H1 (cell line): ENCODE measurements at regions not wholly inside any gene's neighbourhood (a gene's known extent, or its start where the extent isn't known, plus 50 kb on each side); places are given as distances from the start of the nearest gene placed in this dataset.
A peak's percentile ranks its signal among the peaks of the same experiment; 100 is the strongest.

ENCODE experiments used
- CTCF ChIA-PET: fragments of 300-600 bp; sonication (Branson Sonifier 250); formaldehyde crosslinking; loops from one replicate; lab custom pipeline; 2021; ENCODE audit not compliant: partially characterized antibody; lab: Charles Lee
- POLR2A ChIA-PET: fragments of 300-600 bp; sonication (Branson Sonifier 250); formaldehyde crosslinking; loops from one replicate; lab custom pipeline; 2021; ENCODE audit warnings: inconsistent platforms; ENCODE audit not compliant: partially characterized antibody; lab: Charles Lee
- DNase-seq, 2 experiments: peaks; one replicate each; pipeline versions ENCODE4 v3.0.0 to v3.0.0-alpha.2; 2010 to 2022; ENCODE audit warnings: low spot score in 2 of 2, low read depth in 1 of 2, mixed read lengths in 1 of 2
- FAIRE-seq: peaks from 2 replicates; lab custom pipeline; 2011; peaks lifted over from hg19 to GRCh38; lab: Jason Lieb, UNC
- H2AFZ ChIP-seq: 2 replicates; pipeline ENCODE4 v1.8.1; 2012; ENCODE audit warnings: low read length, inconsistent platforms
- H2AK5ac ChIP-seq: 2 replicates; pipeline ENCODE4 v1.6.1; 2013; ENCODE audit warnings: low read depth, low read length
- H2BK120ac ChIP-seq: replicated peaks from 2 replicates; pipeline ENCODE3; 2013; ENCODE audit warnings: low read depth, low read length, inconsistent platforms
- H2BK12ac ChIP-seq: 2 replicates; pipeline ENCODE4 v1.6.1; 2013; ENCODE audit warnings: low read depth, low read length
- H2BK15ac ChIP-seq: 2 replicates; pipeline ENCODE4 v1.6.1; 2013; ENCODE audit warnings: low read length
- H2BK20ac ChIP-seq: 2 replicates; pipeline ENCODE4 v1.6.1; 2013; ENCODE audit warnings: low read length
- H2BK5ac ChIP-seq: 2 replicates; pipeline ENCODE4 v1.6.1; 2013; ENCODE audit warnings: low read depth, low read length
- H3K14ac ChIP-seq: 2 replicates; pipeline ENCODE4 v1.6.1; 2013; ENCODE audit warnings: inconsistent platforms; ENCODE audit not compliant: insufficient read length
- H3K18ac ChIP-seq: 2 replicates; pipeline ENCODE4 v1.6.1; 2013; ENCODE audit warnings: low read length; ENCODE audit errors: extremely low read depth
- H3K23ac ChIP-seq: 2 replicates; pipeline ENCODE4 v1.6.1; 2013; ENCODE audit warnings: inconsistent platforms; ENCODE audit not compliant: insufficient read length
- H3K23me2 ChIP-seq: 2 replicates; pipeline ENCODE4 v1.6.1; 2013; ENCODE audit warnings: low read depth, low read length
- H3K27ac ChIP-seq: 2 replicates; pipeline ENCODE4 v1.6.1; 2011; ENCODE audit warnings: low read depth, low read length, inconsistent platforms
- H3K27me3 ChIP-seq, 4 experiments: replicated peaks in 1 of 4; 1 replicate in 1 of 4; 2 replicates in 3 of 4; pipeline versions ENCODE4 v1.6.1 to v1.8.1; 2011 to 2013; ENCODE audit warnings: low read length in 3 of 4, mild to moderate bottlenecking in 3 of 4, inconsistent platforms in 2 of 4, mixed read lengths in 2 of 4, moderate library complexity in 1 of 4; ENCODE audit not compliant: control insufficient read depth in 3 of 4, insufficient read depth in 3 of 4; ENCODE audit errors: extremely low read depth in 1 of 4
- H3K36me3 ChIP-seq, 4 experiments: 2 replicates each; pipeline versions ENCODE4 v1.6.1 to v1.8.1; 2011 to 2013; ENCODE audit warnings: mild to moderate bottlenecking in 4 of 4, low read length in 3 of 4, moderate library complexity in 2 of 4, control low read depth in 1 of 4, inconsistent platforms in 1 of 4; ENCODE audit not compliant: insufficient read depth in 4 of 4, control insufficient read depth in 2 of 4
- H3K4ac ChIP-seq: replicated peaks from 2 replicates; pipeline ENCODE3; 2013; ENCODE audit warnings: low read length, low read depth, mixed read lengths, inconsistent platforms; ENCODE audit not compliant: insufficient read length
- H3K4me1 ChIP-seq, 4 experiments: replicated peaks in 1 of 4; 1 replicate in 1 of 4; 2 replicates in 3 of 4; pipeline versions ENCODE4 v1.6.1 to v1.8.1; 2011 to 2013; ENCODE audit warnings: low read length in 3 of 4, inconsistent platforms in 2 of 4, mixed read lengths in 1 of 4; ENCODE audit not compliant: insufficient read depth in 4 of 4, control insufficient read depth in 3 of 4
- H3K4me2 ChIP-seq, 2 experiments: 2 replicates each; pipeline versions ENCODE4 v1.6.1 to v1.8.1; 2011 to 2013; ENCODE audit warnings: low read depth in 2 of 2, low read length in 2 of 2, control low read depth in 1 of 2, inconsistent platforms in 1 of 2, mild to moderate bottlenecking in 1 of 2; ENCODE audit not compliant: insufficient read depth in 1 of 2
- H3K4me3 ChIP-seq, 4 experiments: fragments of 200-600, 300-600 bp in 1 of 4; sonication (generic), shearing (Covaris generic), sonication (Bioruptor Twin) in 1 of 4; 2 replicates each; pipeline versions ENCODE4 v1.5.1 to v1.8.1; 2011 to 2016; ENCODE audit warnings: low read length in 4 of 4, low read depth in 3 of 4, control low read depth in 2 of 4, inconsistent platforms in 2 of 4, mild to moderate bottlenecking in 2 of 4, mixed read lengths in 1 of 4, moderate library complexity in 1 of 4; ENCODE audit not compliant: insufficient read depth in 2 of 4; ENCODE audit errors: extremely low read depth in 1 of 4
- H3K56ac ChIP-seq: replicated peaks from 2 replicates; pipeline ENCODE3; 2013; ENCODE audit warnings: low read depth, mild to moderate bottlenecking, mixed read lengths, low read length, inconsistent platforms; ENCODE audit not compliant: insufficient read length
- H3K79me1 ChIP-seq: 2 replicates; pipeline ENCODE4 v1.6.1; 2013; ENCODE audit warnings: low read depth, low read length, control low read depth
- H3K79me2 ChIP-seq, 2 experiments: 2 replicates each; pipeline versions ENCODE4 v1.6.1 to v1.8.1; 2012 to 2013; ENCODE audit warnings: low read length in 2 of 2, mild to moderate bottlenecking in 2 of 2, inconsistent platforms in 1 of 2; ENCODE audit not compliant: insufficient read depth in 2 of 2, control insufficient read depth in 1 of 2
- H3K9ac ChIP-seq, 4 experiments: replicated peaks in 1 of 4; 1 replicate in 1 of 4; 2 replicates in 3 of 4; pipeline versions ENCODE4 v1.6.1 to v1.8.1; 2011 to 2013; ENCODE audit warnings: low read depth in 3 of 4, low read length in 3 of 4, control low read depth in 2 of 4, mild to moderate bottlenecking in 2 of 4, moderate library complexity in 2 of 4, inconsistent platforms in 1 of 4; ENCODE audit errors: extremely low read depth in 1 of 4
- H3K9me3 ChIP-seq, 2 experiments: 2 replicates each; pipeline versions ENCODE4 v1.6.1 to v1.8.1; 2012 to 2013; ENCODE audit warnings: mild to moderate bottlenecking in 2 of 2, moderate library complexity in 2 of 2, control low read depth in 1 of 2, inconsistent platforms in 1 of 2, low read depth in 1 of 2, low read length in 1 of 2, mixed read lengths in 1 of 2; ENCODE audit not compliant: insufficient read depth in 2 of 2
- H4K20me1 ChIP-seq, 2 experiments: replicated peaks in 1 of 2; 2 replicates each; pipeline versions ENCODE3 to v1.8.1; 2011 to 2013; ENCODE audit warnings: inconsistent platforms in 2 of 2, low read length in 2 of 2, mild to moderate bottlenecking in 1 of 2; ENCODE audit not compliant: insufficient read depth in 2 of 2, control insufficient read depth in 1 of 2
- H4K5ac ChIP-seq: 2 replicates; pipeline ENCODE4 v1.6.1; 2013; ENCODE audit warnings: low read length, low read depth, mixed read lengths, inconsistent platforms; ENCODE audit not compliant: insufficient read length
- H4K8ac ChIP-seq: 2 replicates; pipeline ENCODE4 v1.8.0; 2013; ENCODE audit warnings: mild to moderate bottlenecking, moderate library complexity, low read length, inconsistent platforms; ENCODE audit not compliant: insufficient read depth; ENCODE audit errors: extremely low read depth
- H4K91ac ChIP-seq: replicated peaks from 2 replicates; pipeline ENCODE3; 2013; ENCODE audit warnings: low read length, mixed read lengths, inconsistent platforms; ENCODE audit not compliant: insufficient read length
- ASH2L ChIP-seq: fragments of 200-600, 300-600 bp; sonication (generic); IDR thresholded peaks from one replicate; pipeline ENCODE4 v1.7.1; 2017; ENCODE audit warnings: low read length
- CEBPB ChIP-seq: IDR thresholded peaks from 2 replicates; pipeline ENCODE4 v1.6.1; 2012; ENCODE audit warnings: low read depth, low read length
- E2F6 ChIP-seq: IDR thresholded peaks from 2 replicates; pipeline ENCODE4 v1.6.1; 2012; ENCODE audit warnings: inconsistent platforms
- JUND ChIP-seq: IDR thresholded peaks from 2 replicates; pipeline ENCODE4 v1.6.1; 2011; ENCODE audit warnings: mild to moderate bottlenecking, improper control_type of control experiment, low read length
- KDM4A ChIP-seq: IDR thresholded peaks from one replicate; pipeline ENCODE4 v1.7.1; 2012; ENCODE audit warnings: low read depth, mild to moderate bottlenecking, moderate library complexity, low read length, inconsistent platforms; ENCODE audit not compliant: severe bottlenecking
- POLR2A ChIP-seq, 2 experiments: IDR thresholded peaks; 1 replicate in 1 of 2; 2 replicates in 1 of 2; pipeline ENCODE4 v1.6.1; 2011; ENCODE audit warnings: low read depth in 2 of 2, low read length in 2 of 2, mild to moderate bottlenecking in 2 of 2; ENCODE audit errors: control extremely low read depth in 1 of 2
- RNF2 ChIP-seq: fragments of 200-900, 300-1000 bp; sonication (generic); IDR thresholded peaks from 2 replicates; pipeline ENCODE4 v1.7.1; 2016; ENCODE audit warnings: borderline replicate concordance, low read depth, mild to moderate bottlenecking, antibody characterized with exemption, low read length; ENCODE audit not compliant: poor library complexity, severe bottlenecking; ENCODE audit errors: missing control alignments
- SP2 ChIP-seq: IDR thresholded peaks from 2 replicates; pipeline ENCODE4 v1.6.1; 2012; ENCODE audit warnings: mild to moderate bottlenecking, low read length, inconsistent platforms
- SP4 ChIP-seq: IDR thresholded peaks from 2 replicates; pipeline ENCODE4 v1.6.1; 2012; ENCODE audit warnings: low read length, inconsistent platforms
- TEAD4 ChIP-seq: IDR thresholded peaks from 2 replicates; pipeline ENCODE4 v1.6.1; 2012; ENCODE audit warnings: low read depth, low read length, inconsistent platforms, mixed read lengths
- WGBS, 2 experiments: shearing (Covaris generic) in 1 of 2; methylation state at CpG; one replicate each; pipeline versions ENCODE4 v1.1.6 to v1.1.7; 2013 to 2015; ENCODE audit warnings: low lambda C conversion rate in 2 of 2, mixed read lengths in 2 of 2, inconsistent platforms in 1 of 2, low coverage in 1 of 2, missing lambda C conversion rate in 1 of 2; ENCODE audit not compliant: insufficient replicate concordance in 2 of 2, insufficient coverage in 1 of 2, insufficient read length in 1 of 2; ENCODE audit errors: extremely low coverage in 1 of 2, missing lambda C conversion rate in 1 of 2; 5-methylcytosine and 5-hydroxymethylcytosine counted together

GRCh38 chr10:130806426-130806825, 505.1 kb downstream of the TCERG1L start:
- H2AFZ ChIP-seq = no peak overlapping the region
- H3K27me3 ChIP-seq = no peaks in the 10 kb centered on the region
- peaks cover 0 to 14% (median 10%) of the 10 kb centered on the region in 4 experiments; a peak in 5 of 7 replicates for H3K4me1 ChIP-seq
- no peak overlapping the region for H3K27ac ChIP-seq
- H3K9ac ChIP-seq = no peak overlapping the region
- CTCF ChIA-PET = no interaction called here
- no peak overlapping the region for H2BK15ac ChIP-seq
- H3K4ac ChIP-seq = no peak overlapping the region
- no peak overlapping the region for H3K4me3 ChIP-seq
- 0 out of 2 replicates have a peak overlapping the region, but pooled peaks have one; percentile 44 for H2BK5ac ChIP-seq
- H3K56ac ChIP-seq = no peak overlapping the region
- no peak overlapping the region for H2BK20ac ChIP-seq
- no peak overlapping the region for H3K18ac ChIP-seq
- 94% methylated on average over 10 of the region's 12 CpGs; no CpG with 5 or more reads in 1 of the 2 experiments for WGBS, 2 experiments
- H3K79me1 ChIP-seq = no peaks in the 10 kb centered on the region
- TF ChIP-seq SP4 = no peak
- no peak for TF ChIP-seq SP2
- no peak for TF ChIP-seq POLR2A (IDR thresholded peaks at IDR 0.05; ENCODE audit: control extremely low read depth in 1 of 2, low read depth in 2 of 2, low read length in 2 of 2)
- TF ChIP-seq ASH2L = no peak
- TF ChIP-seq RNF2 = no peak
- TF ChIP-seq KDM4A = no peak
- TF ChIP-seq JUND = no peak
- no peak for TF ChIP-seq CEBPB
- TF ChIP-seq TEAD4 = no peak
- no peak for TF ChIP-seq E2F6
- H3K14ac ChIP-seq = no peak overlapping the region
- no peak overlapping the region for H4K5ac ChIP-seq
- POLR2A ChIA-PET = no interaction called here
- H2BK120ac ChIP-seq = no peak overlapping the region
- H3K9me3 ChIP-seq = no peaks in the 10 kb centered on the region
- H3K79me2 ChIP-seq = no peaks in the 10 kb centered on the region
- no peak overlapping the region for H4K91ac ChIP-seq
- H3K23me2 ChIP-seq = no peaks in the 10 kb centered on the region
- no peak overlapping the region for H2BK12ac ChIP-seq
- H4K20me1 ChIP-seq = no peaks in the 10 kb centered on the region
- H2AK5ac ChIP-seq = no peak overlapping the region
- FAIRE-seq (no peak), DNase-seq (no peak)
- H3K23ac ChIP-seq = no peak overlapping the region
- H3K4me2 ChIP-seq = no peak overlapping the region
- no peak overlapping the region for H4K8ac ChIP-seq
- H3K36me3 ChIP-seq = no peaks in the 10 kb centered on the region
